ENCODE measurements at regions not wholly inside any gene's neighbourhood (a gene's known extent, or its start where the extent isn't known, plus 50 kb on each side); places are given as distances from the start of the nearest gene placed in this dataset.
"Not testable (repeated sequence)": the region's sequence is repeated elsewhere in the genome, so short reads cannot be mapped to it uniquely, and the experiment has no call there.

- Histone ChIP-seq H3K27me3 (ENCODE audit: insufficient read depth, low read length) (no peaks in the 10 kb centered on the region), H2AFZ (ENCODE audit: low read length) (peak overlapping the region; percentile 93), H3K4me2 (ENCODE audit: insufficient read depth, low read length) (peak overlapping the region; percentile 82), H3K9me3 (ENCODE audit: low read depth, low read length) (no peaks in the 10 kb centered on the region), H3K4me3 (ENCODE audit: insufficient read depth, low read length) (peak overlapping the region; percentile 77), H3K27ac (ENCODE audit: low read depth, low read length) (peak overlapping the region; percentile 35), H3K36me3 (ENCODE audit: insufficient read depth, low read length) (no peaks in the 10 kb centered on the region), H3K79me2 (ENCODE audit: insufficient read depth, low read length) (peaks cover 25% of the 10 kb centered on the region), H4K20me1 (ENCODE audit: insufficient read depth, low read length) (no peaks in the 10 kb centered on the region), H3K4me1 (ENCODE audit: insufficient read depth, low read length) (peaks cover 15% of the 10 kb centered on the region)
- TF ChIP-seq CTCF (IDR thresholded peaks at IDR 0.05; ENCODE audit: extremely low read depth, low read depth, low read length) = no peak
- no peak for DNase-seq (ENCODE audit: insufficient read length, low spot score, missing footprints)
Observed at GRCh38 chr9:94029932-94030317, 54.3 kb upstream of the PTPDC1 start.

GRCh38 chr9:94026816-94027215 is 57.4 kb upstream of the PTPDC1 start:
- H4K20me1 ChIP-seq (ENCODE audit: insufficient read depth, low read length) = no peaks in the 10 kb centered on the region
- H3K27me3 ChIP-seq (ENCODE audit: insufficient read depth, low read length) = no peaks in the 10 kb centered on the region
- peaks cover 9% of the 10 kb centered on the region for H3K79me2 ChIP-seq (ENCODE audit: insufficient read depth, low read length)
- no peak for DNase-seq (ENCODE audit: insufficient read length, low spot score, missing footprints)
- no peak overlapping the region for H2AFZ ChIP-seq (ENCODE audit: low read length)
- H3K4me1 ChIP-seq (ENCODE audit: insufficient read depth, low read length) = peaks cover 10% of the 10 kb centered on the region
- H3K9me3 ChIP-seq (ENCODE audit: low read depth, low read length) = no peaks in the 10 kb centered on the region
- H3K4me3 ChIP-seq (ENCODE audit: insufficient read depth, low read length) = no peak overlapping the region
- H3K36me3 ChIP-seq (ENCODE audit: insufficient read depth, low read length) = no peaks in the 10 kb centered on the region
- no peak overlapping the region for H3K4me2 ChIP-seq (ENCODE audit: insufficient read depth, low read length)
- TF ChIP-seq CTCF (IDR thresholded peaks at IDR 0.05; ENCODE audit: extremely low read depth, low read depth, low read length) = no peak
- no peak overlapping the region for H3K27ac ChIP-seq (ENCODE audit: low read depth, low read length)

DNA sequence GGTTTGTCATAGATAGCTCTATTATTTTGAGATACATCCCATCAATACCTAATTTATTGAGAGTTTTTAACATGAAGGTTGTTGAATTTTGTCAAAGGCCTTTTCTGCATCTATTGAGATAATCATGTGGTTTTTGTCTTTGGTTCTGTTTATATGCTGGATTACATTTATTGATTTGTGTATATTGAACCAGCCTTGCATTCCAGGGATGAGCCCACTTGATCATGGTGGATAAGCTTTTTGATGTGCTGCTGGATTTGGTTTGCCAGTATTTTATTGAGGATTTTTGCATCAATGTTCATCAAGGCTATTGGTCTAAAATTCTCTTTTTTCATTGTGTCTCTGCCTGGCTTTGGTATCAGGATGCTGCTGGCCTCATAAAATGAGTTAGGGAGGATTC is 61.8 kb upstream of the PTPDC1 start:
- H3K27me3 ChIP-seq (ENCODE audit: insufficient read depth, low read length); H3K27ac ChIP-seq (ENCODE audit: low read depth, low read length); H4K20me1 ChIP-seq (ENCODE audit: insufficient read depth, low read length); H3K4me2 ChIP-seq (ENCODE audit: insufficient read depth, low read length); H3K36me3 ChIP-seq (ENCODE audit: insufficient read depth, low read length); H3K9me3 ChIP-seq (ENCODE audit: low read depth, low read length); H3K4me3 ChIP-seq (ENCODE audit: insufficient read depth, low read length); H3K79me2 ChIP-seq (ENCODE audit: insufficient read depth, low read length); H2AFZ ChIP-seq (ENCODE audit: low read length); DNase-seq (ENCODE audit: insufficient read length, low spot score, missing footprints): not testable (repeated sequence)
- H3K4me1 ChIP-seq (ENCODE audit: insufficient read depth, low read length) = peaks cover 13% of the 10 kb centered on the region

- H4K20me1 ChIP-seq (ENCODE audit: insufficient read depth, low read length); H3K79me2 ChIP-seq (ENCODE audit: insufficient read depth, low read length); H3K36me3 ChIP-seq (ENCODE audit: insufficient read depth, low read length); DNase-seq (ENCODE audit: insufficient read length, low spot score, missing footprints); H3K9me3 ChIP-seq (ENCODE audit: low read depth, low read length); H3K27ac ChIP-seq (ENCODE audit: low read depth, low read length); H3K4me2 ChIP-seq (ENCODE audit: insufficient read depth, low read length); H3K4me3 ChIP-seq (ENCODE audit: insufficient read depth, low read length); H2AFZ ChIP-seq (ENCODE audit: low read length); H3K27me3 ChIP-seq (ENCODE audit: insufficient read depth, low read length): not testable (repeated sequence)
- H3K4me1 ChIP-seq (ENCODE audit: insufficient read depth, low read length) = peaks cover 13% of the 10 kb centered on the region
Observed at GRCh38 chr9:94020836-94021235, 63.4 kb upstream of the PTPDC1 start.

DNA sequence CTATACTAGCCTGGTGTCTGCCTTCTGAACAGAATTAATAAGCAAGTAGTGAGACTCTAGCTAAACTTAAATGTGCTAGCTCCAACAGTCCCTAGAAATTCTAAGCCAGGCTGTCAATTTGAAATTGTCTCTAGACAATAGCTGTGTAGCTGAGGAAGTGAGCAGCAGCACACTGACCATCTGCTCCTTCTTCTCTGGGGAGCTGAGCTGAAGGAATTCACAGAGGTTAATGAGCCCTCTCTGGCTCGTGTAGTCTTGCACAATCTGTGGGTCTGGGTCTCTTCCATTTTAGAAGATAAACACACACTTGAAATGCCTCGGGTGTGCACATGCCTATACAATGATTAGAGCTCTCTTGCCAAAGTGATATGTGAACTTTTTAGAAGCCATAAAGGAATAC is 63.5 kb upstream of the BARX1 start:
- Histone ChIP-seq H3K4me3 (ENCODE audit: insufficient read depth, low read length) (no peak overlapping the region), H3K27ac (ENCODE audit: low read depth, low read length) (no peak overlapping the region), H3K9me3 (ENCODE audit: low read depth, low read length) (no peaks in the 10 kb centered on the region), H3K4me1 (ENCODE audit: insufficient read depth, low read length) (peaks cover 13% of the 10 kb centered on the region), H3K36me3 (ENCODE audit: insufficient read depth, low read length) (no peaks in the 10 kb centered on the region), H2AFZ (ENCODE audit: low read length) (peak overlapping the region; percentile 6), H3K79me2 (ENCODE audit: insufficient read depth, low read length) (no peaks in the 10 kb centered on the region), H3K4me2 (ENCODE audit: insufficient read depth, low read length) (peak overlapping the region; percentile 65), H3K27me3 (ENCODE audit: insufficient read depth, low read length) (peaks cover 4% of the 10 kb centered on the region), H4K20me1 (ENCODE audit: insufficient read depth, low read length) (no peaks in the 10 kb centered on the region)
- peak; percentile 71 for DNase-seq (ENCODE audit: insufficient read length, low spot score, missing footprints)
- no peak for TF ChIP-seq CTCF (IDR thresholded peaks at IDR 0.05; ENCODE audit: extremely low read depth, low read depth, low read length)

Measured in osteoblast (primary cell).